GM10248 (cell line): ENCODE measurements at regions not wholly inside any gene's neighbourhood (a gene's known extent, or its start where the extent isn't known, plus 50 kb on each side); places are given as distances from the start of the nearest gene placed in this dataset.

Source experiments
- CTCF ChIA-PET: fragments of 300-600 bp; sonication (Branson Sonifier 250); formaldehyde crosslinking; extraction: SDS; loops from one replicate; lab custom pipeline; 2021; ENCODE audit warnings: antibody characterized with exemption; lab: Yijun Ruan, JAX
- POLR2A ChIA-PET: fragments of 350-650 bp; sonication (Branson Sonifier 250); formaldehyde crosslinking; extraction: SDS; loops from one replicate; lab custom pipeline; 2020; ENCODE audit warnings: antibody characterized with exemption; lab: Yijun Ruan, JAX
- DNase-seq: peaks from one replicate; pipeline ENCODE4 v3.0.0; 2012; ENCODE audit errors: extremely low spot score
- CTCF ChIP-seq: IDR thresholded peaks from 2 replicates; pipeline ENCODE4 v1.5.1; 2012; ENCODE audit warnings: mild to moderate bottlenecking, low read depth; ENCODE audit errors: extremely low read depth, missing control alignments, control extremely low read depth

- TF ChIP-seq CTCF, result no peak
- no peak for DNase-seq
- POLR2A ChIA-PET, result no interaction called here
- CTCF ChIA-PET, result no interaction called here
These were observed 89.1 kb upstream of the ARHGAP20 start for GRCh38 chr11:110801328-110801727.

- POLR2A ChIA-PET, result no interaction called here
- no peak for DNase-seq
- no peak for TF ChIP-seq CTCF
- CTCF ChIA-PET, result interaction anchor here (1.9 kb wide), 1 partner anchor 19 kb away, joined by 5 read pairs; no protein-coding TSS in a partner anchor
These were observed 86.1 kb upstream of the ARHGAP20 start for GRCh38 chr11:110798201-110798900.

- peak; percentile 52 for DNase-seq
These were observed 85.2 kb upstream of the ARHGAP20 start for GRCh38 chr11:110797453-110797852.

GRCh38 chr11:110795112-110795624 is 82.9 kb upstream of the ARHGAP20 start:
- POLR2A ChIA-PET, result no interaction called here
- CTCF ChIA-PET, result interaction anchor here (1.3 to 2.3 kb wide), 3 partner anchors 10 to 16 kb away, joined by 3 to 11 read pairs (median 5); no protein-coding TSS in a partner anchor

More at GRCh38 chr11:110797453-110797852, 85.2 kb upstream of the ARHGAP20 start:
- ChIA-PET CTCF (interaction anchor here (1.9 to 2.3 kb wide), 2 partner anchors 12 to 18 kb away, joined by 5 to 11 read pairs; no protein-coding TSS in a partner anchor), POLR2A (no interaction called here)
- TF ChIP-seq CTCF, result no peak

GRCh38 chr11:110793556-110793955 is 81.3 kb upstream of the ARHGAP20 start:
- ChIA-PET POLR2A (no interaction called here), CTCF (interaction anchor here (1.2 to 1.3 kb wide), 2 partner anchors 10 to 14 kb away, joined by 3 read pairs; no protein-coding TSS in a partner anchor)
- DNase-seq, result no peak
- TF ChIP-seq CTCF, result no peak

More at GRCh38 chr11:110795112-110795624, 82.9 kb upstream of the ARHGAP20 start:
- TF ChIP-seq CTCF, result no peak
- DNase-seq, result no peak

GRCh38 chr11:110791621-110792020 is 79.4 kb upstream of the ARHGAP20 start:
- ChIA-PET POLR2A (no interaction called here), CTCF (interaction anchor here (1.2 kb wide), 1 partner anchor 18 kb away, joined by 4 read pairs; no protein-coding TSS in a partner anchor)
- no peak for TF ChIP-seq CTCF
- DNase-seq, result no peak
